Brain microvascular endothelial cell (primary cell): ENCODE measurements at regions not wholly inside any gene's neighbourhood (a gene's known extent, or its start where the extent isn't known, plus 50 kb on each side); places are given as distances from the start of the nearest gene placed in this dataset.

Source experiments
- DNase-seq: peaks from one replicate; pipeline ENCODE4 v3.0.0-alpha.2; 2020
- H3K27ac ChIP-seq: fragments of 250-450 bp; sonication (Bioruptor Pico); 2 replicates; pipeline ENCODE4 v1.5.1; 2020; ENCODE audit warnings: mild to moderate bottlenecking, moderate library complexity
- H3K27me3 ChIP-seq: fragments of 250-450 bp; sonication (Bioruptor Pico); replicated peaks from 2 replicates; pipeline ENCODE4 v1.5.1; 2020; ENCODE audit warnings: mild to moderate bottlenecking
- H3K36me3 ChIP-seq: fragments of 250-450 bp; sonication (Bioruptor Pico); replicated peaks from 2 replicates; pipeline ENCODE4 v1.5.1; 2020; ENCODE audit warnings: mild to moderate bottlenecking
- H3K4me3 ChIP-seq: 2 replicates; pipeline ENCODE4 v1.5.1; 2011; ENCODE audit warnings: low read depth, mild to moderate bottlenecking, control low read depth, low read length, moderate library complexity
- CTCF ChIP-seq: IDR thresholded peaks from 2 replicates; pipeline ENCODE4 v1.5.1; 2011; ENCODE audit warnings: low read depth, mild to moderate bottlenecking, moderate library complexity, low read length, control low read depth, inconsistent platforms; ENCODE audit errors: missing control alignments
- in situ Hi-C: cut with HindIII; loops from 2 replicates; pipeline ENCODE4 v1.10.0; 2017; ENCODE audit warnings: low sequenced_read_pairs, low pct_ligation_motif_present

- no peak overlapping the region for H3K27ac ChIP-seq
- no peaks in the 10 kb centered on the region for H3K36me3 ChIP-seq
- H3K27me3 ChIP-seq = no peaks in the 10 kb centered on the region
- no peak for TF ChIP-seq CTCF
- in situ Hi-C loops = no loop called here
- DNase-seq = no peak
- H3K4me3 ChIP-seq = no peak overlapping the region
These were observed 457.3 kb downstream of the SI start for GRCh38 chr3:164620956-164621355.

- TF ChIP-seq CTCF = no peak
- DNase-seq = no peak
- in situ Hi-C loops = no loop called here
- Histone ChIP-seq H3K36me3 (no peaks in the 10 kb centered on the region), H3K4me3 (no peak overlapping the region), H3K27me3 (no peaks in the 10 kb centered on the region), H3K27ac (no peak overlapping the region)
These were observed 457.9 kb downstream of the SI start for GRCh38 chr3:164620423-164620822.

- DNase-seq = no peak
- H3K27ac ChIP-seq = no peak overlapping the region
- no peak for TF ChIP-seq CTCF
These were observed 465.5 kb downstream of the SI start for GRCh38 chr3:164612751-164613150.

GRCh38 chr3:164608554-164609276 is 469.6 kb downstream of the SI start:
- in situ Hi-C loops = no loop called here
- Histone ChIP-seq H3K27ac (no peak overlapping the region), H3K4me3 (no peak overlapping the region), H3K27me3 (no peaks in the 10 kb centered on the region), H3K36me3 (no peaks in the 10 kb centered on the region)
- TF ChIP-seq CTCF = no peak
- no peak for DNase-seq

More at GRCh38 chr3:164612751-164613150, 465.5 kb downstream of the SI start:
- Histone ChIP-seq H3K36me3 (no peaks in the 10 kb centered on the region), H3K4me3 (no peak overlapping the region), H3K27me3 (no peaks in the 10 kb centered on the region)
- in situ Hi-C loops = no loop called here

- Histone ChIP-seq H3K4me3 (no peak overlapping the region), H3K27ac (no peak overlapping the region), H3K27me3 (no peaks in the 10 kb centered on the region), H3K36me3 (no peaks in the 10 kb centered on the region)
- no peak for TF ChIP-seq CTCF
- peak; percentile 3 for DNase-seq
- in situ Hi-C loops = no loop called here
These were observed 473.6 kb downstream of the SI start for GRCh38 chr3:164604687-164605086.
